Colonic mucosa (tissue), 4 donors: ENCODE measurements at regions not wholly inside any gene's neighbourhood (a gene's known extent, or its start where the extent isn't known, plus 50 kb on each side); places are given as distances from the start of the nearest gene placed in this dataset.

Source experiments
- DNase-seq: peaks from one replicate; pipeline ENCODE4 v3.0.0-alpha.2; 2020
- H3K27ac ChIP-seq: fragments of 200-600 bp; one replicate; pipeline ENCODE4 v1.8.0; 2021
- H3K27me3 ChIP-seq: fragments of 200-600 bp; one replicate; pipeline ENCODE4 v1.8.0; 2021
- H3K36me3 ChIP-seq: fragments of 200-600 bp; one replicate; pipeline ENCODE4 v1.8.0; 2021
- H3K4me1 ChIP-seq: fragments of 200-600 bp; one replicate; pipeline ENCODE4 v1.8.0; 2021; ENCODE audit warnings: mild to moderate bottlenecking
- H3K4me3 ChIP-seq: fragments of 200-600 bp; one replicate; pipeline ENCODE4 v1.8.0; 2021
- H3K9ac ChIP-seq, 2 donors: one replicate each; pipeline ENCODE4 v1.7.0; 2013; ENCODE audit warnings: control low read depth in 2 of 2, low read depth in 2 of 2, low read length in 2 of 2
- H3K9me3 ChIP-seq: fragments of 200-600 bp; one replicate; pipeline ENCODE4 v1.8.0; 2021
- CTCF ChIP-seq: fragments of 200-600 bp; IDR thresholded peaks from one replicate; pipeline ENCODE4 v1.8.0; 2022; ENCODE audit warnings: antibody characterized with exemption, mild to moderate bottlenecking
- intact Hi-C: fragments of 100-400 bp; cut with DNase I; formaldehyde crosslinking; loops from one replicate; pipeline ENCODE4 v1.14.1; 2022
- donor health status: healthy.
- donor health status: DM: no; HTN: no; CAD: no.
- donor health status: DM: no; HTN: no; CAD: no.

- H3K4me1 ChIP-seq = no peaks in the 10 kb centered on the region
- H3K36me3 ChIP-seq = no peaks in the 10 kb centered on the region
- no peak for TF ChIP-seq CTCF
- no peaks in the 10 kb centered on the region for H3K9me3 ChIP-seq
- intact Hi-C loops = no loop called here
- DNase-seq = no peak
- H3K9ac ChIP-seq = no peak overlapping the region
- H3K27me3 ChIP-seq = no peaks in the 10 kb centered on the region
- H3K4me3 ChIP-seq = no peak overlapping the region
- H3K27ac ChIP-seq = no peak overlapping the region
Observed at GRCh38 chr2:7517088-7517487, 599.9 kb downstream of the RNF144A start.

GRCh38 chr2:7517851-7518250 is 600.6 kb downstream of the RNF144A start:
- no peak for TF ChIP-seq CTCF

GRCh38 chr2:7523481-7524120 is 606.4 kb downstream of the RNF144A start:
- Histone ChIP-seq H3K36me3 (no peaks in the 10 kb centered on the region), H3K9ac (no peak overlapping the region)

More at GRCh38 chr2:7517851-7518250, 600.6 kb downstream of the RNF144A start:
- no peaks in the 10 kb centered on the region for H3K9me3 ChIP-seq
- intact Hi-C loops = no loop called here
- no peak overlapping the region for H3K9ac ChIP-seq
- no peaks in the 10 kb centered on the region for H3K4me1 ChIP-seq
- H3K27me3 ChIP-seq = no peaks in the 10 kb centered on the region
- H3K27ac ChIP-seq = no peak overlapping the region
- DNase-seq = no peak
- H3K4me3 ChIP-seq = no peak overlapping the region
- no peaks in the 10 kb centered on the region for H3K36me3 ChIP-seq

GRCh38 chr2:7524195-7524594 is 607.0 kb downstream of the RNF144A start:
- no peak for DNase-seq
- no peaks in the 10 kb centered on the region for H3K4me1 ChIP-seq
- H3K9ac ChIP-seq = no peak overlapping the region
- no peak for TF ChIP-seq CTCF
- H3K9me3 ChIP-seq = no peaks in the 10 kb centered on the region
- intact Hi-C loops = no loop called here
- H3K27me3 ChIP-seq = no peaks in the 10 kb centered on the region
- H3K36me3 ChIP-seq = no peaks in the 10 kb centered on the region
- no peak overlapping the region for H3K27ac ChIP-seq
- no peak overlapping the region for H3K4me3 ChIP-seq

More at GRCh38 chr2:7523481-7524120, 606.4 kb downstream of the RNF144A start:
- no peak overlapping the region for H3K27ac ChIP-seq
- no peak for DNase-seq
- no peak for TF ChIP-seq CTCF
- H3K4me1 ChIP-seq = no peaks in the 10 kb centered on the region
- no peaks in the 10 kb centered on the region for H3K27me3 ChIP-seq
- no peak overlapping the region for H3K4me3 ChIP-seq
- no peaks in the 10 kb centered on the region for H3K9me3 ChIP-seq
- intact Hi-C loops = no loop called here

- no peak for DNase-seq
- TF ChIP-seq CTCF = no peak
- H3K27me3 ChIP-seq = no peaks in the 10 kb centered on the region
- H3K27ac ChIP-seq = no peak overlapping the region
- intact Hi-C loops = no loop called here
- H3K36me3 ChIP-seq = no peaks in the 10 kb centered on the region
- no peaks in the 10 kb centered on the region for H3K9me3 ChIP-seq
- H3K4me1 ChIP-seq = no peaks in the 10 kb centered on the region
- no peak overlapping the region for H3K9ac ChIP-seq
- H3K4me3 ChIP-seq = no peak overlapping the region
Observed at GRCh38 chr2:7525746-7526145, 608.5 kb downstream of the RNF144A start.
